SK-N-SH (cell line): ENCODE measurements at regions not wholly inside any gene's neighbourhood (a gene's known extent, or its start where the extent isn't known, plus 50 kb on each side); places are given as distances from the start of the nearest gene placed in this dataset.

Experiments used
- CHD2 ChIP-seq: fragments of 150-350 bp; IDR thresholded peaks from 2 replicates; pipeline ENCODE4 v1.6.1; 2018; ENCODE audit warnings: low read length; ENCODE audit not compliant: partially characterized antibody
- CTCF ChIP-seq: fragments of 200-600 bp; sonication (generic); IDR thresholded peaks from 2 replicates; pipeline ENCODE4 v1.6.1; 2017; ENCODE audit warnings: antibody characterized with exemption, mild to moderate bottlenecking, moderate library complexity
- POLR2AphosphoS5 ChIP-seq: IDR thresholded peaks from 2 replicates; pipeline ENCODE4 v1.6.1; 2012; ENCODE audit warnings: low read depth, low read length
- TAF1 ChIP-seq: IDR thresholded peaks from 2 replicates; pipeline ENCODE4 v1.6.1; 2012; ENCODE audit warnings: low read depth, mild to moderate bottlenecking, low read length, moderate library complexity, borderline replicate concordance
- USF2 ChIP-seq: fragments of 150-350 bp; IDR thresholded peaks from 2 replicates; pipeline ENCODE4 v1.6.1; 2017; ENCODE audit warnings: antibody characterized with exemption, low read length, low read depth, borderline replicate concordance

GRCh38 chr11:134678744-134679143 lies 266.7 kb upstream of the B3GAT1 start:
- no peak for TF ChIP-seq USF2
- no peak for TF ChIP-seq POLR2AphosphoS5
- no peak for TF ChIP-seq CTCF
- TF ChIP-seq TAF1 = no peak
- no peak for TF ChIP-seq CHD2
